Aorta (tissue), 5 donors: ENCODE measurements at regions not wholly inside any gene's neighbourhood (a gene's known extent, or its start where the extent isn't known, plus 50 kb on each side); places are given as distances from the start of the nearest gene placed in this dataset.

Source experiments
- ATAC-seq: fragments of 200-7000 bp; cut with Tn5 transposase; one replicate; pipeline ENCODE4 v1.9.1; 2022; ENCODE audit warnings: moderate library complexity; ENCODE audit not compliant: low FRiP score
- DNase-seq, 2 donors: peaks; one replicate each; pipeline ENCODE4 v3.0.0-alpha.2; 2020
- H3K27ac ChIP-seq, 2 donors: one replicate each; pipeline ENCODE4 v1.5.1; 2013; ENCODE audit warnings: low read length in 2 of 2, mild to moderate bottlenecking in 2 of 2, moderate library complexity in 2 of 2, control low read depth in 1 of 2, inconsistent platforms in 1 of 2, low read depth in 1 of 2
- H3K27me3 ChIP-seq, 2 donors: one replicate each; pipeline ENCODE4 v1.6.1; 2013; ENCODE audit warnings: control low read depth in 1 of 2, low read length in 1 of 2, mild to moderate bottlenecking in 1 of 2, moderate library complexity in 1 of 2; ENCODE audit not compliant: insufficient read depth in 2 of 2, control insufficient read depth in 1 of 2
- H3K36me3 ChIP-seq, 2 donors: one replicate each; pipeline ENCODE4 v1.6.1; 2013; ENCODE audit warnings: control low read depth in 1 of 2, low read length in 1 of 2, mild to moderate bottlenecking in 1 of 2; ENCODE audit not compliant: insufficient read depth in 2 of 2, control insufficient read depth in 1 of 2
- H3K4me1 ChIP-seq, 2 donors: one replicate each; pipeline ENCODE4 v1.6.1; 2013; ENCODE audit warnings: low read length in 2 of 2, control low read depth in 1 of 2, mild to moderate bottlenecking in 1 of 2, moderate library complexity in 1 of 2; ENCODE audit not compliant: insufficient read depth in 2 of 2, control insufficient read depth in 1 of 2
- H3K4me3 ChIP-seq, 2 donors: one replicate each; pipeline ENCODE4 v1.5.1; 2013; ENCODE audit warnings: low read length in 2 of 2, control low read depth in 1 of 2, mild to moderate bottlenecking in 1 of 2
- H3K9me3 ChIP-seq: one replicate; pipeline ENCODE4 v1.6.1; 2013; ENCODE audit warnings: mild to moderate bottlenecking, low read length; ENCODE audit not compliant: control insufficient read depth
- WGBS, 2 donors: extraction: QIAGEN DNeasy Blood & Tissue Kit; methylation state at CpG; one replicate each; pipeline ENCODE4 v1.1.7; 2013; 5-methylcytosine and 5-hydroxymethylcytosine counted together
- intact Hi-C, 2 donors: fragments of 100-400 bp; cut with DNase I; formaldehyde crosslinking; loops; one replicate each; pipeline versions ENCODE4 v1.14.2 to v1.15.0; 2022
- donor health status: healthy with polysubstance abuse.
- donor health status: Bipolar disorder and iron deficiency.
- donor health status: DM: no; HTN: no; CAD: no.
- donor health status: DM: no; HTN: no; CAD: no.
- donor health status: DM: yes; HTN: yes; CAD: no.

DNA sequence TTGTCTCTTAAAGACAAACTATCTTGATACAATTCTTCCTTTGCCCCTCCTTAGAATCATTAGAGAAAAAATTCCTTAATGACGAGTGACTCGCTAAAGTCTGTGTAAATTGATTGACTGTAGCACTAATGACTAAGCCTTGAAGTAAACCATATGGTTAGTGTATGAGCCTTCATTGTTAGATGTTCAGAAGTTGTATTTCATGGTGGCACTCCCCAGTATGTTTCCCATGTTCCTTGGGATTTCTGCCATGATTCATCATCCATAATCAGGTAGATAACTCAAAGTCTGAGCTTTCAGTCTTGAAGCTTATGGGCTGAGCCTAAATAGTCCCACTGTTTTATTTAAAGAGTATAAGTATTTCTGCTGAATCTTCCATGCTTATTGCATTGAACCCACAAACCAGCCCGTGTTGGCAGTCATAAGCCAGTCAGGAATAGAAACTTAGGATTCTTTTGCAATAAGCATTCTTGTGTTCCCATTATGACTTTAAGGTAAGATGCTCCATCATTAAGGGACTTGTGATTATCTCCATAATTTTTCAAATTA is 371.2 kb upstream of the RARB start:
- Histone ChIP-seq H3K27me3 (no peaks in the 10 kb centered on the region), H3K36me3 (no peaks in the 10 kb centered on the region), H3K9me3 (no peaks in the 10 kb centered on the region), H3K4me1 (no peaks in the 10 kb centered on the region), H3K4me3 (no peak overlapping the region), H3K27ac (no peak overlapping the region)
- intact Hi-C loops = no loop called here
- ATAC-seq (no peak), DNase-seq (no peak)
- WGBS, 2 donors = 84 to 88% methylated on average over 3 of the region's 3 CpGs

GRCh38 chr3:25057379-25057778 is 370.7 kb upstream of the RARB start:
- DNase-seq = no peak
- no peak for ATAC-seq
- intact Hi-C loops = no loop called here
- H3K36me3 ChIP-seq = no peaks in the 10 kb centered on the region
- H3K4me3 ChIP-seq = no peak overlapping the region
- no peaks in the 10 kb centered on the region for H3K27me3 ChIP-seq
- H3K9me3 ChIP-seq = no peaks in the 10 kb centered on the region
- no peak overlapping the region for H3K27ac ChIP-seq
- H3K4me1 ChIP-seq = no peaks in the 10 kb centered on the region
- WGBS, 2 donors = 11 to 12% methylated on average over 1 of the region's 1 CpG

- WGBS, 2 donors = 91 to 94% methylated on average over 2 of the region's 2 CpGs
- H3K27me3 ChIP-seq = no peaks in the 10 kb centered on the region
- H3K9me3 ChIP-seq = no peaks in the 10 kb centered on the region
- intact Hi-C loops = no loop called here
- H3K36me3 ChIP-seq = no peaks in the 10 kb centered on the region
- H3K4me3 ChIP-seq = no peak overlapping the region
- ATAC-seq (no peak), DNase-seq (no peak)
- H3K27ac ChIP-seq = no peak overlapping the region
- H3K4me1 ChIP-seq = no peaks in the 10 kb centered on the region
Observed at GRCh38 chr3:25064681-25065080, 363.4 kb upstream of the RARB start.

DNA sequence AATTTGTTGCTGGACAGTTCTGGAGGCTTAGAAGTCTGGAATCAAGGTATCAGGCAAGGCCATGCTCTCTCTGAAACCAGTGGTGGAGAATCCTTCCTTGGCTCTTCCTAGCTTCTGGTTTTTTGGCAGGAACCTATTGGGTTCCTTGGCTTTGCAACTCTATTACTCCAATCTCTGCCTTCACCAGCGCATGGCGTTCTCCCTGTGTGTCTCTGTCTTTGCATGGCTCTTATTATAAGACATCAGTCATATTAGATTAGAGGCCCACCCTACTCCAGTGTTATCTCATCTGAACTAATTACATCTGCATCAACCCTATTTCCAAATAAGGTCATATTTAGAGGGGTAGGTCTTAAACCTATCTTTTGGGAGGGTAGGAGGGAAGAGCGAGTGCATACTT is 358.1 kb upstream of the RARB start:
- H3K4me3 ChIP-seq = no peak overlapping the region

DNA sequence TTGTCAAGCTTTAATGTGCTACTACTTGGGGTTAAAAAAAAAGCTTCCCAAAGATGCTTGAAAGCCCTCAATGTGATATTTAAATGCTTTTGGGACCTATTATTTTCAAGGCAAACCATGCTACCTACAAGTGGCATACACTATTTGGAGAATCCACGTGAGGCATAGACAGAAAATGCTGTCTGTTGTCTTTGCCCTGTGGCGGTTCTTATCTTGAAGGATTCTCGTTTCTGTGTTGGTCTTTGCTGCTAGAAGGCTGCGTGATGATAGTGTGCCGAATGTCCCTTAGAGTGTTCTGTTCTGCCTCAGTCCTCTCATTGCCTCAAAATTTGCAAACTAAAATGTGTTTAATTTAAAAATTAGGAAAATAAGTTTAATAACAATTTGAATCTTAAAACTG is 356.2 kb upstream of the RARB start:
- DNase-seq (no peak), ATAC-seq (no peak)
- intact Hi-C loops = no loop called here
- no peaks in the 10 kb centered on the region for H3K9me3 ChIP-seq
- H3K27ac ChIP-seq = no peak overlapping the region
- H3K4me1 ChIP-seq = no peaks in the 10 kb centered on the region
- whole genome bisulfite sequencing, 2 donors = 89 to 91% methylated on average over 5 of the region's 5 CpGs
- no peaks in the 10 kb centered on the region for H3K36me3 ChIP-seq
- no peak overlapping the region for H3K4me3 ChIP-seq
- H3K27me3 ChIP-seq = no peaks in the 10 kb centered on the region

More for the DNA sequence above, 358.1 kb upstream of the RARB start:
- Histone ChIP-seq H3K27ac (no peak overlapping the region), H3K9me3 (no peaks in the 10 kb centered on the region), H3K27me3 (no peaks in the 10 kb centered on the region), H3K36me3 (no peaks in the 10 kb centered on the region), H3K4me1 (no peaks in the 10 kb centered on the region)
- ATAC-seq = no peak
- no peak for DNase-seq
- WGBS, 2 donors = 96 to 97% methylated on average over 3 of the region's 3 CpGs
- intact Hi-C loops = no loop called here

DNA sequence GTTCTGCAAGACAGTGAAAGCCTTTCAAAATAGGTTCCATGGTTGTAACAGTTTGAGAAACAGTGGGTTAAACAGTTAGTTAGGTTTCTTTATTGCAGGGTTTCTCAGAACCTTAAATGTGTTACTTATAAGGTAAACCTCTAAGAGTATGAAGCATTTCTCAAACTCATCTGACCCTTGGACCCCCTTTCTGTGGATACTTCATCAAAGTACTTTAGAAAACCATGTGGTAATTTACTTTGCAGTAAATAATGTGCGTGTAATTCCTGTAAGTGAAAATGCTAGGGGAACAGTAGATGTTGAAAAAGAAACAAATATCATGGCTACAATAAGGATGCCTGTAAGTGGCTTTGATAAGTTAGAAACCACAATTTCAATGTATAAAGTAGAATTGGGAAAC is 354.6 kb upstream of the RARB start:
- WGBS, 2 donors = 94 to 96% methylated on average over 1 of the region's 1 CpG
- Histone ChIP-seq H3K4me3 (no peak overlapping the region), H3K27ac (no peak overlapping the region), H3K36me3 (no peaks in the 10 kb centered on the region), H3K4me1 (no peaks in the 10 kb centered on the region), H3K9me3 (no peaks in the 10 kb centered on the region), H3K27me3 (no peaks in the 10 kb centered on the region)
- intact Hi-C loops = no loop called here
- no peak for ATAC-seq
- no peak for DNase-seq

DNA sequence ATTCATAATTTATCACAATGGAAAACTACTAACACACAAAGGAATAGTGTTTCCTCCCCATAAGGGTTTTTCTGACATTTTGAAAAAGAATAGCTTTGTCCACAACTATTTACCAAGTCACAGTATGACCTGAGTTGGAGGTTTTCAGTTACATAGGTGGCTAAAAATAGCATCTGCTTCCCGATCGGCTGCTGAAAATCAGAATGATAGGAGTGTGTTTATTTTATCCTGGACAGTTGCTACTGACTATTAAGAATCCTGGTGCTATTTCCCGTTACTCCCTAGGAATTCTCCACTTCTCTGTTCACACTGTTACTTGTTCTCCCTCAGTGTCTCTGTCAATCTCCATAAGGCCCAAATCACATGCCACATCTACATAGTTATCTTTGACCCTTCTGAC is 353.9 kb upstream of the RARB start:
- no peak for DNase-seq
- 37 to 48% methylated on average over 3 of the region's 3 CpGs for WGBS, 2 donors
- H3K4me3 ChIP-seq = no peak overlapping the region
- no peaks in the 10 kb centered on the region for H3K36me3 ChIP-seq
- H3K27ac ChIP-seq = no peak overlapping the region
- no peaks in the 10 kb centered on the region for H3K27me3 ChIP-seq
- H3K4me1 ChIP-seq = no peaks in the 10 kb centered on the region
- intact Hi-C loops = no loop called here
- ATAC-seq = no peak
- H3K9me3 ChIP-seq = no peaks in the 10 kb centered on the region

DNA sequence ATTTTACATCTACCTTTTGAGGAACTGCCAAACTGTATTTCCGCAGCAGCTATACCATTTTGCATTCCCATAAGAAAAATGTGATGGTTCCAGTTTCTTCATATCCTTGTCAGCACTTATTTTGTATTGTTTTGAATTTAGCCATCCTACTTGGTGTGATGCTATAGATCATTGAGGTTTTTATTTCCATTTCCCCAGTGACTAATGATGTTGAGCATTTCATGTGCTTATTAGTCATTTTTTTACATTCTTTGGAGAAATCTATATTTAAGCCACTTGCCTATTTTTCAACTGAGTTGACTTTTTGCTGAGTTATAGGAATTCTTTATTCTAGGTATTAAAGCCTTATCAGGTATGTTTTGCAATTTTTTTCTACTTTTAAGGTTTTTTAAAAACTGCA is 347.6 kb upstream of the RARB start:
- Histone ChIP-seq H3K4me3 (no peak overlapping the region), H3K36me3 (no peaks in the 10 kb centered on the region), H3K27me3 (no peaks in the 10 kb centered on the region), H3K4me1 (no peaks in the 10 kb centered on the region), H3K27ac (no peak overlapping the region), H3K9me3 (no peaks in the 10 kb centered on the region)
- intact Hi-C loops = no loop called here
- no peak for ATAC-seq
- no peak for DNase-seq
- 89 to 92% methylated on average over 1 of the region's 1 CpG for WGBS, 2 donors

GRCh38 chr3:25084016-25084415 is 344.0 kb upstream of the RARB start:
- intact Hi-C loops = no loop called here
- Histone ChIP-seq H3K4me1 (no peaks in the 10 kb centered on the region), H3K27ac (no peak overlapping the region), H3K27me3 (no peaks in the 10 kb centered on the region), H3K4me3 (no peak overlapping the region), H3K36me3 (no peaks in the 10 kb centered on the region), H3K9me3 (no peaks in the 10 kb centered on the region)
- ATAC-seq (no peak), DNase-seq (no peak)
- WGBS, 2 donors = 43 to 53% methylated on average over 1 of the region's 1 CpG
